WTC11 (cell line): ENCODE measurements at regions not wholly inside any gene's neighbourhood (a gene's known extent, or its start where the extent isn't known, plus 50 kb on each side); places are given as distances from the start of the nearest gene placed in this dataset.

Source experiments
- ATAC-seq: fragments of 200-7000 bp; cut with Tn5 transposase; 2 replicates; pipeline ENCODE4 v1.10.0; 2021; ENCODE audit warnings: mild to moderate bottlenecking, moderate library complexity
- CTCF ChIA-PET: fragments of 300-600 bp; sonication (Branson Sonifier 250); formaldehyde crosslinking; loops from one replicate; lab custom pipeline; 2021; ENCODE audit warnings: antibody characterized with exemption; lab: Charles Lee
- POLR2A ChIA-PET: fragments of 350-600 bp; sonication (Branson Sonifier 250); formaldehyde crosslinking; loops from one replicate; lab custom pipeline; 2021; ENCODE audit warnings: antibody characterized with exemption; lab: Charles Lee
- DNase-seq: peaks from one replicate; pipeline ENCODE4 v3.0.0; 2021; ENCODE audit warnings: low spot score
- H3K27ac Mint-ChIP-seq: 2 replicates; pipeline ENCODE4 v1.8.0; 2021; ENCODE audit warnings: mixed read lengths
- H3K27me3 Mint-ChIP-seq: 2 replicates; pipeline ENCODE4 v1.8.0; 2021; ENCODE audit warnings: low read depth, mild to moderate bottlenecking, moderate library complexity, mixed read lengths
- H3K36me3 Mint-ChIP-seq: 2 replicates; pipeline ENCODE4 v1.8.0; 2021; ENCODE audit warnings: mixed read lengths
- H3K4me1 Mint-ChIP-seq: 2 replicates; pipeline ENCODE4 v1.8.0; 2022; ENCODE audit warnings: mixed read lengths
- H3K4me3 Mint-ChIP-seq: 2 replicates; pipeline ENCODE4 v1.8.0; 2021; ENCODE audit warnings: mild to moderate bottlenecking, moderate library complexity, mixed read lengths
- H3K9me3 Mint-ChIP-seq: 2 replicates; pipeline ENCODE4 v1.8.0; 2021; ENCODE audit warnings: mixed read lengths
- CBFB ChIP-seq: sonication (generic); formaldehyde crosslinking; IDR thresholded peaks from 2 replicates; pipeline ENCODE4 v1.8.1; 2022; ENCODE audit warnings: mild to moderate bottlenecking, low read depth, missing genetic modification reagents
- EMX1 ChIP-seq: fragments of 250-450 bp; sonication (Bioruptor Pico); IDR thresholded peaks from 2 replicates; pipeline ENCODE4 v1.8.0; 2021; ENCODE audit warnings: mild to moderate bottlenecking
- FOXJ3 ChIP-seq: sonication (generic); formaldehyde crosslinking; IDR thresholded peaks from 2 replicates; pipeline ENCODE4 v1.9.0; 2021; ENCODE audit warnings: missing genetic modification reagents, mild to moderate bottlenecking, borderline replicate concordance
- GTF2I ChIP-seq: fragments of 250-450 bp; sonication (Bioruptor Pico); conservative IDR thresholded peaks from 2 replicates; pipeline ENCODE4 v1.4.0; 2021; ENCODE audit warnings: mild to moderate bottlenecking
- HMGXB4 ChIP-seq: sonication (generic); formaldehyde crosslinking; IDR thresholded peaks from 2 replicates; pipeline ENCODE4 v1.8.1; 2023; ENCODE audit warnings: mild to moderate bottlenecking, moderate library complexity, missing genetic modification reagents
- IRF2 ChIP-seq: sonication (generic); formaldehyde crosslinking; IDR thresholded peaks from 2 replicates; pipeline ENCODE4 v1.8.0; 2022; ENCODE audit warnings: low read depth, missing genetic modification reagents, borderline replicate concordance
- JAZF1 ChIP-seq: fragments of 250-450 bp; sonication (Bioruptor Pico); IDR thresholded peaks from 2 replicates; pipeline ENCODE4 v1.9.0; 2021; ENCODE audit warnings: moderate library complexity, mild to moderate bottlenecking, inconsistent platforms
- JUN ChIP-seq: sonication (generic); formaldehyde crosslinking; IDR thresholded peaks from 2 replicates; pipeline ENCODE4 v1.8.0; 2023; ENCODE audit warnings: mild to moderate bottlenecking, missing genetic modification reagents
- MAX ChIP-seq: sonication (generic); formaldehyde crosslinking; IDR thresholded peaks from 2 replicates; pipeline ENCODE4 v1.8.0; 2022; ENCODE audit warnings: mild to moderate bottlenecking, missing genetic modification reagents
- NFATC4 ChIP-seq: fragments of 250-450 bp; sonication (Bioruptor Pico); IDR thresholded peaks from 2 replicates; pipeline ENCODE4 v1.9.0; 2021; ENCODE audit warnings: mild to moderate bottlenecking
- NR3C1 ChIP-seq: sonication (generic); formaldehyde crosslinking; conservative IDR thresholded peaks from 2 replicates; pipeline ENCODE4 v1.8.1; 2023; ENCODE audit warnings: low read depth, mild to moderate bottlenecking, missing genetic modification reagents
- RELA ChIP-seq: sonication (generic); formaldehyde crosslinking; IDR thresholded peaks from 2 replicates; pipeline ENCODE4 v1.8.1; 2022; ENCODE audit warnings: missing genetic modification reagents, mild to moderate bottlenecking, borderline replicate concordance
- SMAD4 ChIP-seq: sonication (generic); formaldehyde crosslinking; IDR thresholded peaks from 2 replicates; pipeline ENCODE4 v1.8.0; 2022; ENCODE audit warnings: mild to moderate bottlenecking, missing genetic modification reagents
- SOX15 ChIP-seq: fragments of 250-450 bp; sonication (Bioruptor Pico); IDR thresholded peaks from 2 replicates; pipeline ENCODE4 v1.9.0; 2021; ENCODE audit warnings: mild to moderate bottlenecking
- TCF7 ChIP-seq: sonication (generic); formaldehyde crosslinking; IDR thresholded peaks from 2 replicates; pipeline ENCODE4 v1.8.0; 2022; ENCODE audit warnings: mild to moderate bottlenecking, low read depth, missing genetic modification reagents, moderate library complexity
- TEAD4 ChIP-seq: sonication (generic); formaldehyde crosslinking; IDR thresholded peaks from 2 replicates; pipeline ENCODE4 v1.8.0; 2022; ENCODE audit warnings: mild to moderate bottlenecking, missing genetic modification reagents
- USF1 ChIP-seq: sonication (generic); formaldehyde crosslinking; IDR thresholded peaks from 2 replicates; pipeline ENCODE4 v1.8.0; 2022; ENCODE audit warnings: mild to moderate bottlenecking, missing genetic modification reagents
- ZBTB21 ChIP-seq: sonication (generic); formaldehyde crosslinking; IDR thresholded peaks from 2 replicates; pipeline ENCODE4 v1.8.1; 2023; ENCODE audit warnings: mild to moderate bottlenecking, missing genetic modification reagents, borderline replicate concordance
- ZNF138 ChIP-seq: sonication (generic); formaldehyde crosslinking; conservative IDR thresholded peaks from 2 replicates; pipeline ENCODE4 v1.8.1; 2022; ENCODE audit warnings: mild to moderate bottlenecking, moderate library complexity, missing genetic modification reagents
- ZNF263 ChIP-seq: sonication (generic); formaldehyde crosslinking; IDR thresholded peaks from 2 replicates; pipeline ENCODE4 v1.8.1; 2022; ENCODE audit warnings: low read depth, mild to moderate bottlenecking, moderate library complexity, missing genetic modification reagents
- ZNF423 ChIP-seq: fragments of 250-450 bp; sonication (Bioruptor Pico); IDR thresholded peaks from 2 replicates; pipeline ENCODE4 v2.1.2; 2022; ENCODE audit warnings: mild to moderate bottlenecking, moderate library complexity
- TF ChIP-seq, protein P1 (sequence below): sonication (generic); formaldehyde crosslinking; IDR thresholded peaks from 2 replicates; pipeline ENCODE4 v1.8.1; 2022; ENCODE audit warnings: missing genetic modification reagents, borderline replicate concordance
- TF ChIP-seq, protein P2 (sequence below): sonication (generic); formaldehyde crosslinking; IDR thresholded peaks from 2 replicates; pipeline ENCODE4 v1.8.0; 2023; ENCODE audit warnings: missing genetic modification reagents, mild to moderate bottlenecking, borderline replicate concordance
- TF ChIP-seq, protein P3 (sequence below): sonication (generic); formaldehyde crosslinking; IDR thresholded peaks from 2 replicates; pipeline ENCODE4 v1.8.0; 2023; ENCODE audit warnings: missing genetic modification reagents

GRCh38 chr11:80448709-80449108 lies 1007.9 kb upstream of the TENM4 start (continued):
- TF ChIP-seq RELA (no peak), ZNF423 (CRISPR knock-in tag) (no peak)

GRCh38 chr11:80443177-80443576 lies 1002.3 kb upstream of the TENM4 start:
- DNase-seq: no peak
- Mint-ChIP-seq H3K27me3 (no peaks in the 10 kb centered on the region; the same call in 1 of the 2 replicates), H3K9me3 (peaks cover 5% of the 10 kb centered on the region; the same call in 1 of the 2 replicates), H3K27ac (no peak overlapping the region)
- POLR2A ChIA-PET: no interaction called here
- no peak for ATAC-seq
- no peak for TF ChIP-seq FOXJ3 (CRISPR knock-in tag)
- TF ChIP-seq ZNF263 (CRISPR knock-in tag): no peak
- TF ChIP-seq NFATC4: no peak
- TF ChIP-seq NR3C1 (CRISPR knock-in tag): no peak
- no peak for TF ChIP-seq CBFB
- TF ChIP-seq, all 79 proteins: peak for 0
- CTCF ChIA-PET: no interaction called here
- Mint-ChIP-seq H3K4me1 (no peaks in the 10 kb centered on the region), H3K36me3 (0 out of 2 replicates have a peak, but pooled peaks cover 3% of the 10 kb centered on the region), H3K4me3 (no peak overlapping the region)

- TF ChIP-seq SMAD4: no peak
- TF ChIP-seq TEAD4: no peak
- no peak for TF ChIP-seq HMGXB4
- TF ChIP-seq, protein P1, sequence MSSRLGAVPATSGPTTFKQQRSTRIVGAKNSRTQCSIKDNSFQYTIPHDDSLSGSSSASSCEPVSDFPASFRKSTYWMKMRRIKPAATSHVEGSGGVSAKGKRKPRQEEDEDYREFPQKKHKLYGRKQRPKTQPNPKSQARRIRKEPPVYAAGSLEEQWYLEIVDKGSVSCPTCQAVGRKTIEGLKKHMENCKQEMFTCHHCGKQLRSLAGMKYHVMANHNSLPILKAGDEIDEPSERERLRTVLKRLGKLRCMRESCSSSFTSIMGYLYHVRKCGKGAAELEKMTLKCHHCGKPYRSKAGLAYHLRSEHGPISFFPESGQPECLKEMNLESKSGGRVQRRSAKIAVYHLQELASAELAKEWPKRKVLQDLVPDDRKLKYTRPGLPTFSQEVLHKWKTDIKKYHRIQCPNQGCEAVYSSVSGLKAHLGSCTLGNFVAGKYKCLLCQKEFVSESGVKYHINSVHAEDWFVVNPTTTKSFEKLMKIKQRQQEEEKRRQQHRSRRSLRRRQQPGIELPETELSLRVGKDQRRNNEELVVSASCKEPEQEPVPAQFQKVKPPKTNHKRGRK: no peak
- no peak for TF ChIP-seq SOX15
- no peak for TF ChIP-seq MAX
- no peak for TF ChIP-seq ZNF138 (CRISPR knock-in tag)
- TF ChIP-seq, protein P2, sequence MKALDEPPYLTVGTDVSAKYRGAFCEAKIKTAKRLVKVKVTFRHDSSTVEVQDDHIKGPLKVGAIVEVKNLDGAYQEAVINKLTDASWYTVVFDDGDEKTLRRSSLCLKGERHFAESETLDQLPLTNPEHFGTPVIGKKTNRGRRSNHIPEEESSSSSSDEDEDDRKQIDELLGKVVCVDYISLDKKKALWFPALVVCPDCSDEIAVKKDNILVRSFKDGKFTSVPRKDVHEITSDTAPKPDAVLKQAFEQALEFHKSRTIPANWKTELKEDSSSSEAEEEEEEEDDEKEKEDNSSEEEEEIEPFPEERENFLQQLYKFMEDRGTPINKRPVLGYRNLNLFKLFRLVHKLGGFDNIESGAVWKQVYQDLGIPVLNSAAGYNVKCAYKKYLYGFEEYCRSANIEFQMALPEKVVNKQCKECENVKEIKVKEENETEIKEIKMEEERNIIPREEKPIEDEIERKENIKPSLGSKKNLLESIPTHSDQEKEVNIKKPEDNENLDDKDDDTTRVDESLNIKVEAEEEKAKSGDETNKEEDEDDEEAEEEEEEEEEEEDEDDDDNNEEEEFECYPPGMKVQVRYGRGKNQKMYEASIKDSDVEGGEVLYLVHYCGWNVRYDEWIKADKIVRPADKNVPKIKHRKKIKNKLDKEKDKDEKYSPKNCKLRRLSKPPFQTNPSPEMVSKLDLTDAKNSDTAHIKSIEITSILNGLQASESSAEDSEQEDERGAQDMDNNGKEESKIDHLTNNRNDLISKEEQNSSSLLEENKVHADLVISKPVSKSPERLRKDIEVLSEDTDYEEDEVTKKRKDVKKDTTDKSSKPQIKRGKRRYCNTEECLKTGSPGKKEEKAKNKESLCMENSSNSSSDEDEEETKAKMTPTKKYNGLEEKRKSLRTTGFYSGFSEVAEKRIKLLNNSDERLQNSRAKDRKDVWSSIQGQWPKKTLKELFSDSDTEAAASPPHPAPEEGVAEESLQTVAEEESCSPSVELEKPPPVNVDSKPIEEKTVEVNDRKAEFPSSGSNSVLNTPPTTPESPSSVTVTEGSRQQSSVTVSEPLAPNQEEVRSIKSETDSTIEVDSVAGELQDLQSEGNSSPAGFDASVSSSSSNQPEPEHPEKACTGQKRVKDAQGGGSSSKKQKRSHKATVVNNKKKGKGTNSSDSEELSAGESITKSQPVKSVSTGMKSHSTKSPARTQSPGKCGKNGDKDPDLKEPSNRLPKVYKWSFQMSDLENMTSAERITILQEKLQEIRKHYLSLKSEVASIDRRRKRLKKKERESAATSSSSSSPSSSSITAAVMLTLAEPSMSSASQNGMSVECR: no peak
- TF ChIP-seq, protein P3, sequence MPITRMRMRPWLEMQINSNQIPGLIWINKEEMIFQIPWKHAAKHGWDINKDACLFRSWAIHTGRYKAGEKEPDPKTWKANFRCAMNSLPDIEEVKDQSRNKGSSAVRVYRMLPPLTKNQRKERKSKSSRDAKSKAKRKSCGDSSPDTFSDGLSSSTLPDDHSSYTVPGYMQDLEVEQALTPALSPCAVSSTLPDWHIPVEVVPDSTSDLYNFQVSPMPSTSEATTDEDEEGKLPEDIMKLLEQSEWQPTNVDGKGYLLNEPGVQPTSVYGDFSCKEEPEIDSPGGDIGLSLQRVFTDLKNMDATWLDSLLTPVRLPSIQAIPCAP: no peak
- TF ChIP-seq JUN (CRISPR knock-in tag): no peak
- no peak for TF ChIP-seq GTF2I (CRISPR knock-in tag)
- no peak for TF ChIP-seq ZBTB21
- no peak for TF ChIP-seq EMX1 (CRISPR knock-in tag)
- TF ChIP-seq ZNF423 (CRISPR knock-in tag): no peak
- no peak for TF ChIP-seq JAZF1 (CRISPR knock-in tag)
- no peak for TF ChIP-seq IRF2 (CRISPR knock-in tag)
- no peak for TF ChIP-seq USF1
- no peak for TF ChIP-seq TCF7
- Mint-ChIP-seq H3K9me3 (peaks cover 5% of the 10 kb centered on the region; the same call in 1 of the 2 replicates), H3K4me3 (no peak overlapping the region), H3K27ac (no peak overlapping the region), H3K27me3 (no peaks in the 10 kb centered on the region; the same call in 1 of the 2 replicates), H3K4me1 (no peaks in the 10 kb centered on the region), H3K36me3 (0 out of 2 replicates have a peak, but pooled peaks cover 3% of the 10 kb centered on the region)
- ChIA-PET POLR2A (no interaction called here), CTCF (no interaction called here)
- ATAC-seq (no peak), DNase-seq (no peak)
Observed at GRCh38 chr11:80441821-80442220, 1001.0 kb upstream of the TENM4 start.
